Ureter (tissue), 1 donor: ENCODE measurements at regions not wholly inside any gene's neighbourhood (a gene's known extent, or its start where the extent isn't known, plus 50 kb on each side); places are given as distances from the start of the nearest gene placed in this dataset.

Experiments
- DNase-seq: peaks from one replicate; pipeline ENCODE4 v3.0.0-alpha.2; 2020; ENCODE audit warnings: low spot score
- donor health status: DM: yes; HTN: yes; CAD: no.

DNA sequence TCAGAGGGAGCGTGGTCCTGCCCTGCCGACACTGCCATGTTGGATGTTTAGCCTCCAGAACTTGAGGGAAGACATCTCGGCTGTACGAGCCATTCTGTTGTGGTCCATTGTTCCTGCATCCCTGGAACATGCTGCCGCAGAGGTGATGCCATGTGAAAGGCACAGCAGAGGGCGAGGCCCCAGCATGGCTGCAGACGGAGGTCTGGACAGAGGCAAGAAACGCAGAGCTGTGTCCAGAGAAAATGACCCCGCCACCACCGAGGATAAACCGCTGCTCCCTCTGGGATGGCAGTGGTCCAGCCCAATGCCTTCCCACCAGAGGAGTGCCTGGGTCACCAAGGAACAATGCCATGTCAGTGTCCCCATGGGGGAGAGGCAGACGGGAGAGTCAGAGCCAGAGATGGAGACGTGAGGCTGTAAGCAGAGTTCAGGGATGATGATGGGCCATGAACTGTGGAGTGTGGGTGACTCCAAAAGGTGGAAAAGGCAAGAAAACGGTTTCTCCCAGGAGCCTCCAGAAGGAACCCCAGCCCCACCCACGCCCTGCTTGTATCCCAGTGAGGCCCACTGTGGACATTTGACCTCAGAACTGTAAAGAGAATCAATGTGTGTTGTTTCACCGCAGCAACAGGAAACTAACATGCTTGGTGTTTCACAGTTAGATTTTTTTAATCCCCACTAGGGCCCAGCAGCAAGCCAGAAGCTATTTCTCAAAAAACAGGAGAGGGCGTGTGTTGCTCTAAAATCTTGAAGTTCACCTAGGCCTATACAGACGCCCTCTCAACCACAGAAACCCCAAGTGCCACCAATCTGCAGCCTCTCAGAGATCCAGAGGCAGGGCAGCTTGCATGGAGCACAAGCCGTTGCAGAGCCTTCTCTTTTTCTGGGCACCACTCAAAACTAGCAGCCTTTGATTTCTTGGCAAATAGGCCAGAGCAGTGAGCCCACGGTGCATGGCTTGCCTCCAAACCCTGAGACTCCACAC, 1422.9 kb downstream of the TBC1D22A start:
- no peak for DNase-seq

DNA sequence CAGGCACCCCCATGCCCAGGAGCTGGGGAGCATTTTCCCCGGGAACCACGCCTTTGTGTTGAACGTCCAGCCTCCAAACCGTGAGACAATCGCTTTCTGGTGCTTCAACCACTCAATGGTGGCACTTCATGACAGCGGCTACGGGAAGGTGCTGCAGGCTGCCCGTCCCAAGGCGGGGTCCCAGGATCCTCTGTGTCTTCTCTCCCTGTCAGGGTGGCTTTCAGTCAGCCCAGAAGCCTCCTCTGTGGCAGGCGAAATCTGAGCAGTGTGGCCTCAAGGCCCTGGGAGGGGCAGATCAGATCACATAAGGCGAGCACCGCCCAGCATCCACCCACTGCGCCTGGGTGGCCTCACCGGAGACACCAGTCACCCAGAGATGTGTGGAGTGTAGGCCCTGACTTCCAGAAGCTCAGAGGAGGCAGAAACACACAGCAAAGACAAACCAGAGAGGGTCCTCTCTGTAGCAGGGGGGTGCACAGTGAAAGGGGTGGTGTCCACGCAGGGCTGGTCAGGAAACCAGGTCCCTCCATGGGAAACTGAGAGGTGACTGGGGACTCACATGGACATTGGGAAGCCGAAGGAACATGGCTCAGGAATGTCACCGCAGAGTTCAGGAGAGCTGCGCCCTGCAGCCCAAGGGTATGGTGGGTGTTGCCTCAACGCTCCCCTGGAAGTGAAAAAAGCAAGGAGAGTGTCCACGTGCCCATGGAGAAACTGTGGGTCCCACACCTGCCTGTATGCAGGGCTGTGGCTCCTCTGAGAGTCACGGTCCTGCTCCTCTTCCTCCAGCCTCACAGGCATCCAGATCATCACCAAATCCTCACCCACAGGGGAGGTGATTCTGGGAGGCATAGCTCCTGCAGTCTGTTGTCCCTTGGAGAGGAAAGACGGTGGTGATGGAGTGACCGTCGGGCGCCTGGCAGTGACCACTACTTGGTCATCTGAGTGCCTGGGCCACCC, 1420.7 kb downstream of the TBC1D22A start:
- no peak for DNase-seq

DNA sequence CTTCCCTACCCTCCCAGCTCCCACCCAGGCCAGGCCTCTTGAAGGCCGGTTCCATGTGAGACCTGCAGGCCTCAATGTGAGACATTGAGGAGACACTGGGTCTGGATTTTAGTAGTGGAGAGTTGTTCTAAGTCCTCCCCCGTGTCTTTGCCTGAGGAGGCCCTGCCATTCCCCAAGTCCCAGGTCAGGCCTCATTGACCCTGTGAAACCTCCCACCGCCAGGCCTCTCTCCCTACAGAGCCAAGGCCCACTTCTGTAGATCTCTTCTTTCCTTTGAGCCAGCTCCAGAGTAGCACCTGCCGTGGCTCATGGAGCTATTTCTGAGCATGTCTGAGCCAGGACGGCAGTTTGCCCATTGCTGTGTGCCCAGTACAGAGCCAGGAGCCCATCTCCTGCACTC, 1419.6 kb downstream of the TBC1D22A start:
- DNase-seq, result no peak

DNA sequence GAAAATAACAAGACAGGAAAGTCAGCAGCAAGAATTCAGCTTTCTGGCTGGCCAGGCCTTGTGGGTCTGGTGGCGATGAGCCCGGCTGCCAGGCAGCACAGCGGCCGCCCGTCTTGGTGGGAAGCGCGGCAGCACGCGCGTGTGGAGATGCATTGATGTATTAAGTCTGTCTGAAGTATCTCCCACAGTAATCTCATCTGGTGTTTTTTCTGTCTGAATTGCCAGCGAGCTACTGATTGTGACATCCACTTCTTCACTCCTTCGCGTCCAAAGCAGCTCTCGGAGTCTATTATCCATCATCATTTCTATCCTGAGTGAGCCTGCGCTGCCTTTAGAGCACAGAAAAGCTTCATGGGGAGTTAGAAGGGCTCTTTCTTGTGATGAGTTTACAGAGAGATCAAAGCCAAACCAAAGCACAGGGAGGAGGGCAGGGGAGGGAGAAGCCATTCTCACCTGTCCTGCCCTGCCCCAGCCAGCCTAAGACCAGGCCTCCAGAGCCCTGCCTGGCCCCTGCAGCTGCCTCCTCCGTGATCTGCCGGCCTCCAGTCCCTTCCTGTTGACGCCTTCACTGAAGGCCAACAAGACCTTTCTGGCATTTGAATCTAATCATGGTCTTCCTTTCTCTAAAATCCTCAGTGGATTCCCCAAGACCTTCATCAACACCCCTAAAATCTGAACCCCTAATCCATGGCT, 1419.0 kb downstream of the TBC1D22A start:
- DNase-seq, result no peak

DNA sequence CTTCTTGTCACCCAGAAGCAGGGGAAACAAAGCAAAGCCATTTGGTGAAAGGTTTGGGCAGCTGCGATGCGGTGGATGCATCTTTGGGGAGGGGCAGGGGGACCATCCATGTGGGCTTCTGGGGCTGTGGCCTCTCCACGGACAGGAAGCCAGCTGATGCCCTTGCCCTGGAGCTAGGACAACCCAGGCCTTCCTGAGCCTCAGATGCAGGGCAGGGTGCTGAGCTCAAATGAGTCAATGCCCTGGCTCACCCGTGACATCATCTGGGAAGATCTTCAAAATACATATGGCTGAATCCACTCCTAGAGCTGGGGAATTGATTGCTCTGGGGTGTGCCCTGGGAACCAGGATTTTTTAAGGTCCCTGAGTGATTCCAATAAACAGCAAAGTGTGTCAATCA, 1418.2 kb downstream of the TBC1D22A start:
- no peak for DNase-seq

DNA sequence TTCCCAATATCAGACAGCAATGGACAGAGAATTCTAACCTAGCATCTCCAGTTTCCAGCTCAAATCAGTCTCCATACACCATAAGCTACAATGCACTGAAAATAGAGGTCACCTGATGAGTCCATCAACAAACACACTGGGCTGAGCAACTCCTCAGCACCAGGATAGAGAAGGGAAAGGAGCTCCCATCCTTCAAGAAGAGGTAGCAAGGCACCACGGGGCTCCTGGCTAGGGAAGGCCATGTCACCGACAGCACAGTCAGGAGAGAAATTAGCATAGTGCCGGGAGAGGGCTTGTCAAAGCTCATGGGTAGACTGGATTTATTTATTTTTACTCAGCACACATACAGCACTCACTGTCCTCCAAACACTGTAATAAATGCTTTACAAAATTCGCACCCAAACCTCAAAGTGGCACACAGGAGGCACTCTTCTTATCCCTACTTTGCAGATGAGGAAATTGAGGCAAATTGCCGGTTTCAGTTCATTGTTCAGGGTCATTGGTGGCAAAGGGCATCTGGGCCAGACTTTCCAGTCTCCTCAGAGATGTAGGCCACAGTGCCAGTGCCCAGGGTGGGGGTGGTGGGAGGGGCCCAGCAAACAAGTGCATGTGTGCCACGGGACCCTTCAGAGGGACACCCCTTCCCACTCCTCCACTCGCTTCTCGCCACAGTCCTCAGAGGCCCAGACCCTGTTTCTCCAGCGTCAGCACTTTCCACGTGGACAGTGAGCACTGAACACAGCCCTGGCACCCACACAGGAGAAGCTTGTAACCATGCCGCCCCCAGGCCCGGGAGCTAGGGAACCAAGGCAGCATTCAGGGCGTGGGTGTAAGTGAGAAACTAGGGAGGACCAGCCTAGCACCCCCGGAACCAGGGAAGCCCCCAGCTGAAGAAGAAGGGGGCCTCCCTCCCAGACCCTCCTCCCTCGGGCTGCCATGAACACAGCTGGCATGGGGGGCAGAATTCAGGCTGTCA, 1417.4 kb downstream of the TBC1D22A start:
- no peak for DNase-seq

DNA sequence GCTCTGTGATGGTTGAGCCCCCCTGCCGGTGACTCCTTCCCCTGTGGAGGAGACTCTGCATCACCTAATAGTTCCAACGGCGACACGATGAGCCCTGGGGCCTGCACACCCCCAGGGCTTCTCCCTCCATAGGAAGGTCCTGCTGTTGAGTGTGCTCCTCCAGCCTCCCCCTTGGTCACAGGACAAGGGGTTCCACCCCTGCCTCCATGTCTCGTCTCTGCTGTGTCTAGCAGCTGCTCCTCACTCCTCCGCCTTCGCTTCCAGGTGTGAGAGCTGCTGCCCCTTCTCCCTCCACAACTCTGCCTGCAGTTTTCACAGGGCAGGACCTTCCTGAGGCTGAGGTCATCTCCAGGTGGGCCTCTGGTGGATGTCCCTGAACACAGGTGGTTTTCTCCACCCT, 1416.1 kb downstream of the TBC1D22A start:
- DNase-seq, result no peak

DNA sequence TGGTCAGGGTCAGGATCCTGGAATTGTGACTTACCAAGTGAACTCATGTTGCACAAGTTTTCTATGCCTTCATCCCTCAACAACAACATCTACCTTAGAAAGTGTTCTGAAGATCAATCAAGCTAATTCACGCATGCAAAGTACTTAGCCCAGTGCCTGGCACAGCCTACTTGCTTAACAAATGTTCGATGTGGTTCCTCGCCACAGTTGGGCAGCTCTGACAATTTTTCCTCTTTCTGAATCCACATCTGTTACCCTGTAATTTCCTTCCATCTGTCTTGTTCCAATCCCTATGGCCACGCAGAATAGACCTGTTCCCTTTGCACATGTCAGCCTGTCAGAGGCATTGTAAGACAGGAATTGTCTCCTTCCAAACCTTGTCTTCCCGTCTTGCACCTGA, 1415.2 kb downstream of the TBC1D22A start:
- DNase-seq, result no peak

DNA sequence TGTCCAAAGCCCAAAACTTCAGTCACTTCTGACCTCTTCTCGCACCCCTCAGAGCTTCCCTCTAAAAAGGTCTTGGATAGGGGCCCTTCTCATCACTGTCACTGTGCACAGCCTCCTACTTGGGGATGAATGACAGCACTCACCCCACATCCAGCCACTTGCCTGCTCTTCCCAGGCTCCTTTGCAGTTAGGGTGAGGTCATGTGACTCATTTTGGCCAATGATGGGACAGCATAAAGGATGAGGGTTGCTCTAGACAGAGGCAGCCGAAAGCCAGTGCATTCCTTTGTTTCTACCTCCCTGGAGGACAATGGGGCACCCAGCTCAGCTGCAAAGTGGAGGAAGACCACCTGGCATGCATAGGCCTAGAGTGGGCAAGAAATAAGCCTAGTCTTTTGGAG, 1413.3 kb downstream of the TBC1D22A start:
- no peak for DNase-seq

DNA sequence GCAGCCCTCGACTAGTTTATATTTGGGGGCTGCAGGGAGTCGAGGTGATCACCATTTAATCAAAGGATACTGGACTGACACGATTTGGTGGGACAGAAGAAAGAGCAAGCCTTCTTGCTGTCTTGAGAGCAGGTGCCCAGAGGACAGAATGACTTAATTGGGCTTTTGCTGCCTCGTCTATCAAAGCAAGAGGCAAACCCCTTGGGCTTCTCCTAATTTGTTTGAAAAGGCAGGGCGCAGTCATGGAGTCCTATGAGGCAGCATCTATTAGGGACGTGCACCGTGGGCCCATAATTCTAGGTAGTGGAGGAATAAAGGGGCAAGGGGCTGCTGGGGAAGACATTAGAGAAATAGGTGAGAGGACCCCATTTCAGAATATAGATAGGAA, 1411.3 kb downstream of the TBC1D22A start:
- no peak for DNase-seq

DNA sequence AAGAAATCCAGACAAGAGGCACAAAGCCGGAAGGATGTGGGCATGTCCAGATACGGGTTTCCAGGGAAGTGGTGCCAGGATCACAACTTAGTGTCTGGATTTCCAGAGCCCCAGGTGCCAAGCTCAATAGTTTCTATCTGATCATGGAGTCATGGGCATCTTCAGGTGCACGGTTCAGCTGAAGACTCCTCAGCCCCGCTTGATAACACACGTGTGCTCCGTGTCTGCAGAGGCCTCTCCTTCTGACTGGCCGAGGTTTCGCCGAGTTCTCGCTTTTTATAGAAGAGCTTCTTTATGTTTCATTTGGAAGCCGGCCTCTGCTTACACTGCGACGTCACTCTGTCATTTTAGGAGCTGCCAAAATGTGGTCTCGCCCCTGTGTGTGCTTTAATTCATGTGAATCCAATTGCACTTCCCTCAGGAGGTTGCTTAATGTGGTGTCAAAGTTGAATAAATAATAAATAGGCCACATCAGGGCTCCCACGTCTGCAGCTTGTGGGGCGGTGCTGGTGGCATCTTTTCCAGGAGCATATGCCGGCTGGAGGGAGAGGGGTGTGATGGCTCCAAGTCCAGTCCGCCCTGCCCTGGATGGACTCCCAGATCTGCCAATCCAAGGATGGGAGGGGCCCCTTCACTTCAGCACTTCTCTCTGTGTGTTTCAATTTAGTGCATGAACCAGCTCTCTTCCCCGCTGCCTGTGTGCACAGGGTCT, 1410.8 kb downstream of the TBC1D22A start:
- no peak for DNase-seq

DNA sequence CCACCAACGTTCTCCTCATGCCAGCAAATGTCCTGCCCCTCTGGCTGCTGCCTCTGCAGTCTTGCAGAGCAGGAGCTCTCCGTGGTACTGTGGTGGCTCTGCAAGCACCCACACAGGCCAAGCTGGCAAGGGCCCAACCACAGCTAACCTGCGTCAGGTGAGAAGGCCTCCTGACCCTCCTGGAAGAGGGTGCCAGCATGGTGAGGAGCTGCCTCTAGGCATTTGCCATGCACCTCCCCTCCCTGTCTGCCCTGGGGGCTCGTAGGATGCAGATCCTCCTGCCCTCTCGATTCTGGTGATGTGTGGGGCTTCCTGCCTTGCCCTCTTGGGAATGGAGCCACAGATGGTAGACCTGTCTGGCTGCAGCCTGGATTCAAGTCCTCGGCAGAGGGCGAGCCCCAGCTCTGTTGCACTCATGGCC, 1408.8 kb downstream of the TBC1D22A start:
- no peak for DNase-seq

DNA sequence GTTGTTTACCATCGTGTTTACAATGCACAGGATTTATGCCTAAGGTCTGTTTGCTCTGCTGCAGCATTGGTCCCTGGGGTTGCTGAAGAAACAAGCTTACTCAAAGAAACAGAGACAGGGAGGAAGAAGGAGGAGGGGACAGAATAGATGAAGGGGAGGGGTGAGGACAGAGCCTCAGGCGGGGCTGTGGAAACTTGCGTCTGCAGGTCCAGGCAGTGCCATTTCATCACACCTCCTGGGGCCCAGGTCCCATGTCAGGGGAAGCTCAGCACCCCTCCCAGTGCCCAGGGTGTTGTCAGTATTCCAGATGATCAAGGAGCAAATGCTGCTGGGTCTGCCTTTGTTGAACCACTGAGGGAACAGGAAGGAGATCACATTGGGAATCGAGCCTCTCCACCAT, 1406.8 kb downstream of the TBC1D22A start:
- no peak for DNase-seq

DNA sequence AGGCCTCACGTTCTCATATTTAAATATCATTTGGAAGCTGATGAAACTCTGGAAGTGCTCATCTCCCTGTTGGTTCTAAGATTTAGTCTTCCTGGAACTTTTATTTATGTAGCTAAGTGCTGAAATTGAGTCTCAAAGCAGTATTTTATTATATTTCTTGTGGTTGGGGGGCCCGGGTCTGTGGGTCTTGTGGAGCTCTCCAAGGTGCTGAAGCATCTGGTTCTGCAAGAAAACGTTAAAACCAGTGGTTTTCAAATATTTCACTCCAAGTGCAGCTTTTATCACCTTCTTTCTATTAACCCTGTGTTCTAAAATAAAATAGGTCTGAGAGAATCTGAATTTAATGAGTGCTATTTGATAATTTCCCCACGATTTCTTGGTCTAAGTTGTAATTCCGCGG, 1404.8 kb downstream of the TBC1D22A start:
- DNase-seq, result no peak

DNA sequence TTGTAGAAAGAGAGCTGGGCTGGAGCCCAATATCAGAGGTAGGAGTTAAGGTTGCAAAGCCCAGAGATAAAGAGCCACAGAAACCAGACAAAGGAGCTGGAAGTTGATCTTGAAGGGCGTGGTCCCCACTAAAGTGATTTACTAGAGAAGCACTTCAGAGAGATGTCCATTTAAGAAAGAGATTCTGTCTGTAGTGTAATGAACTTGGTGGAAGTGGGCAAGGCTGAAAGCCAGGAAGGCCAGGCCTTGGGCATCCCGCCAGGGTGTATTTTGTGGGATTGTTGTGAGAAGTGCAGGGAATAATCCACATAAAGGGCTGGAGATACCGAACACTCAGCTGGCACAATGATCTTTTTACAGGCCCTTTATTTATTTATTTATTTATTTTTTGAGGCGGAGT, 1398.8 kb downstream of the TBC1D22A start:
- DNase-seq, result no peak

DNA sequence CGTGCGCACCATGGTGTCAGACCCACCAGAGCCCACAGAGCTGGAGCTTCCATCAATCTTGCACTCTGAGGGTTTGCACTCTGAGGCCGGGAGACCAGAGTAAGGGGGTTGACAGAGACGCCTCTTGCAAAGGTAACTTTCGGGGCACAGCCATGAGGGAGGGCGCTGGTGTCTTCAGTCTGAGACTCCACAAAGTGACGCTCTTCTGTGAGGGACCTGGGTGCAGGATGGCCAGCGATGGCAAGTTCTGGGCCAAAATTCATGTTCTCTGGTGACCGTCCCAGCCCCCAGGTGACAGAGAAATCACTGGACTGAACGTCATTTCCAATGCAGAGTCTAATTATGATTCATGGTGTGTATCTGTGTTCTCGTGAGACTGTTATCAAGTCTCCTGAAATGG, 1395.2 kb downstream of the TBC1D22A start:
- no peak for DNase-seq

DNA sequence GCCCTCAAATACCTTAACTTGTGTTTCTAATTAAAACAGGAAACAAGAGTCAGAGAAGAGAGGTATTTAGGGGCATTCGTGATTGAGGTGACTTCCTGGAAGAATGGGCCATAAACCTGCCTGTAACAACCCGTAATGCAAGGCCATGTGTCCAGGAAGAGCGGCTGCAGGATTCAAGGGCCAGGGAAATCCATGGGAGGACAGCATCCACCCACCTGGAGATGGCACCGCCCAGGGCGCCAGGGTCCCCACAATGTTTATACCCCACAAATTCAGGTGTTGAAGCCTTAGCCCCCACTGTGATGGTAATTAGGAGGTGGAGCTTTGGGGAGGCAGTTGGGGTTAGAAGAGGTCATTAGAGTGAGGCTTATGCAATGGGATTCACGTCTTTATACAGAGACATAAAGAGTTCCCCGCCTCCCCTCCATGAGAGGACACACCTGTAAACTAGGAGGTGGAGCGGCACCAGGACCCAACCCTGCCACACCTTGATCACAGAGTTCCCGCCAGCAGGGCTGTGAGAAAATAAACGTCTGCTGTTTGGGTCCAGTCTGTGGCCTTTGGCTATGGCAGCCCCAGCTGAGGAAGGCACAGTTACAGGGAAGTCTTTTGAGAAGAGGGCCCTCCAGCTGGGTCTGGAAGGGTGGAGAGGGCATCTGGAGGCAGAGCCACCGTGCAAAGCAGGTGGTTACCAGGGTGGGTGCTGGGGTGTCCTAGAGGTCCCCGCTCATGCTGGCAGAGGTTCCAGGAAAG, 1394.3 kb downstream of the TBC1D22A start:
- DNase-seq, result no peak

DNA sequence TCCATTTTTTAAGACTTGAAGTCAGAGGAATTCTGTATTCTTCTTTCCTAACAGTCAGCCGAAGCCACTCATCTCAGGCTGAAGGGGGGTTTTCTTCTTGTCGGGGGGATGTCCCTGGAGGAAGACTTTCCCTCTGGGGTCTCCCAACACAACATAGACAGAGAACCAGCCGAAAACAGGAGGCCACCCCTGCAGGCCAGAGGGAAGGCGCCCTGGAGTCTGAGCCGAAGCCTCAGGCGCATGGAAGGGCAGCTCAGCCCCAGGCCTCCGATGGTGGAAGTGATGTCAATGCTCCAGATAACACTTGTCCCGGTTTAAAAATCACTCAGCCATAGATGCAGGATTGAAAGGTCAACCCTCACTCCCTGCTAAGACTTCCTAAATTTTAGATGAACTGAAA, 1393.0 kb downstream of the TBC1D22A start:
- DNase-seq, result no peak

DNA sequence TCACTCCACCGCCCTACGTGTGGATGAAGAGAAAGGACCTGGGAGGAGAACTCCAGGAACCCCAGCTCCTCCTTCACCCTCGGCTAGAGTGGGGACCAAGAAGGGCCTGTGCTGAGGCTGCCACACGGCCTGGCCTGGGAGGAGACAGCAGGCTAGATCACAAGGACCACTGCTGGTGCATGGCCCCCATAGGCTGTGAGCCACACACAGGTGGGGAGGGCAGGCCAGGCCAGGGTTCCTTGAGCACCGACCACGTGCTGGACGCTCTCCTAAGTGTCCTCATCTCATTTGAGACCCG, 1392.4 kb downstream of the TBC1D22A start:
- no peak for DNase-seq
